ENCODE measurements at regions not wholly inside any gene's neighbourhood (a gene's known extent, or its start where the extent isn't known, plus 50 kb on each side); places are given as distances from the start of the nearest gene placed in this dataset.

GRCh38 chr5:82884821-82885471 is 192.2 kb downstream of the TMEM167A start:
- TF ChIP-seq CTCF (IDR thresholded peaks at IDR 0.05) (no peak), POLR2AphosphoS5 (IDR thresholded peaks at IDR 0.05) (no peak), POLR2A (IDR thresholded peaks at IDR 0.05) (no peak)
- DNase-seq (no peak), ATAC-seq (ENCODE audit: low FRiP score in 2 of 2) (no peak)
- H3K27me3 ChIP-seq, result no peaks in the 10 kb centered on the region
- H3K9me3 ChIP-seq, result peaks cover 0 to 5% (median 2%) of the 10 kb centered on the region in 4 donors
- 54 to 66% methylated on average over 5 of the region's 5 CpGs for WGBS, 2 donors
- no peak overlapping the region for H3K27ac ChIP-seq
- H3K36me3 ChIP-seq, result no peaks in the 10 kb centered on the region
- H3K4me1 ChIP-seq, result no peaks in the 10 kb centered on the region
- no peak overlapping the region for H3K4me3 ChIP-seq

- no peak overlapping the region for H3K4me3 ChIP-seq
- H3K27ac ChIP-seq, result no peak overlapping the region
- no peaks in the 10 kb centered on the region for H3K36me3 ChIP-seq
- H3K4me1 ChIP-seq, result no peaks in the 10 kb centered on the region
- peaks cover 0 to 16% (median 8%) of the 10 kb centered on the region in 4 donors for H3K9me3 ChIP-seq
- no peak for DNase-seq
- TF ChIP-seq EP300 (IDR thresholded peaks at IDR 0.05) (no peak), CTCF (IDR thresholded peaks at IDR 0.05) (no peak), POLR2A (IDR thresholded peaks at IDR 0.05) (no peak), POLR2AphosphoS5 (IDR thresholded peaks at IDR 0.05) (no peak)
- ATAC-seq (ENCODE audit: low FRiP score in 2 of 2), result no peak
- H3K27me3 ChIP-seq, result no peaks in the 10 kb centered on the region
Observed at GRCh38 chr5:82882316-82882715, 194.9 kb downstream of the TMEM167A start.

GRCh38 chr5:82881571-82882174 is 195.5 kb downstream of the TMEM167A start:
- no peaks in the 10 kb centered on the region for H3K36me3 ChIP-seq
- no peak for TF ChIP-seq EP300 (IDR thresholded peaks at IDR 0.05)
- no peak for TF ChIP-seq POLR2A (IDR thresholded peaks at IDR 0.05)
- no peak for TF ChIP-seq CTCF (IDR thresholded peaks at IDR 0.05)
- no peak for TF ChIP-seq POLR2AphosphoS5 (IDR thresholded peaks at IDR 0.05)
- H3K4me3 ChIP-seq, result no peak overlapping the region
- no peaks in the 10 kb centered on the region for H3K4me1 ChIP-seq
- DNase-seq (no peak), ATAC-seq (ENCODE audit: low FRiP score in 2 of 2) (no peak)
- WGBS, 2 donors, result 83 to 84% methylated on average over 2 of the region's 2 CpGs
- H3K27me3 ChIP-seq, result no peaks in the 10 kb centered on the region
- H3K27ac ChIP-seq, result no peak overlapping the region
- peaks cover 0 to 16% (median 8%) of the 10 kb centered on the region in 4 donors for H3K9me3 ChIP-seq

- DNase-seq, result no peak
Observed at GRCh38 chr5:82879089-82879488, 198.1 kb downstream of the TMEM167A start.

More at GRCh38 chr5:82879089-82879488, 198.1 kb downstream of the TMEM167A start:
- no peak for ATAC-seq (ENCODE audit: low FRiP score in 2 of 2)
- WGBS, 2 donors, result 68 to 76% methylated on average over 1 of the region's 1 CpG
- Histone ChIP-seq H3K9me3 (peaks cover 0 to 16% (median 8%) of the 10 kb centered on the region in 4 donors), H3K27ac (no peak overlapping the region), H3K4me3 (no peak overlapping the region), H3K27me3 (no peaks in the 10 kb centered on the region), H3K4me1 (no peaks in the 10 kb centered on the region), H3K36me3 (no peaks in the 10 kb centered on the region)
- TF ChIP-seq POLR2A (IDR thresholded peaks at IDR 0.05), result no peak
- no peak for TF ChIP-seq EP300 (IDR thresholded peaks at IDR 0.05)
- TF ChIP-seq POLR2AphosphoS5 (IDR thresholded peaks at IDR 0.05), result no peak
- no peak for TF ChIP-seq CTCF (IDR thresholded peaks at IDR 0.05)

All from upper lobe of left lung (tissue), 6 donors.